Muscle layer of duodenum (tissue), 2 donors: ENCODE measurements at regions not wholly inside any gene's neighbourhood (a gene's known extent, or its start where the extent isn't known, plus 50 kb on each side); places are given as distances from the start of the nearest gene placed in this dataset.
"Not testable (repeated sequence)": the region's sequence is repeated elsewhere in the genome, so short reads cannot be mapped to it uniquely, and the experiment has no call there.

Source experiments
- H3K27ac ChIP-seq: one replicate; pipeline ENCODE4 v1.7.0; 2013; ENCODE audit warnings: mild to moderate bottlenecking, low read length
- H3K27me3 ChIP-seq: one replicate; pipeline ENCODE4 v1.7.0; 2013; ENCODE audit warnings: low read depth, mild to moderate bottlenecking, control low read depth, low read length
- H3K36me3 ChIP-seq, 2 donors: one replicate each; pipeline ENCODE4 v1.7.0; 2013; ENCODE audit warnings: low read length in 2 of 2, control low read depth in 1 of 2, mild to moderate bottlenecking in 1 of 2; ENCODE audit not compliant: insufficient read depth in 2 of 2, control insufficient read depth in 1 of 2
- H3K4me1 ChIP-seq, 2 donors: one replicate each; pipeline ENCODE4 v1.7.0; 2013; ENCODE audit warnings: low read length in 2 of 2, mild to moderate bottlenecking in 2 of 2, control low read depth in 1 of 2, moderate library complexity in 1 of 2; ENCODE audit not compliant: insufficient read depth in 2 of 2, control insufficient read depth in 1 of 2
- H3K4me3 ChIP-seq, 2 donors: one replicate each; pipeline ENCODE4 v1.7.0; 2013; ENCODE audit warnings: low read length in 2 of 2, low read depth in 1 of 2, mild to moderate bottlenecking in 1 of 2
- H3K9me3 ChIP-seq, 2 donors: one replicate each; pipeline ENCODE4 v1.7.0; 2013; ENCODE audit warnings: low read length in 2 of 2, control low read depth in 1 of 2, mild to moderate bottlenecking in 1 of 2; ENCODE audit not compliant: control insufficient read depth in 1 of 2
- donor health status: healthy.

- H3K27ac ChIP-seq, result no peak overlapping the region
Observed at GRCh38 chr9:24652181-24652580, 106.5 kb upstream of the IZUMO3 start.

DNA sequence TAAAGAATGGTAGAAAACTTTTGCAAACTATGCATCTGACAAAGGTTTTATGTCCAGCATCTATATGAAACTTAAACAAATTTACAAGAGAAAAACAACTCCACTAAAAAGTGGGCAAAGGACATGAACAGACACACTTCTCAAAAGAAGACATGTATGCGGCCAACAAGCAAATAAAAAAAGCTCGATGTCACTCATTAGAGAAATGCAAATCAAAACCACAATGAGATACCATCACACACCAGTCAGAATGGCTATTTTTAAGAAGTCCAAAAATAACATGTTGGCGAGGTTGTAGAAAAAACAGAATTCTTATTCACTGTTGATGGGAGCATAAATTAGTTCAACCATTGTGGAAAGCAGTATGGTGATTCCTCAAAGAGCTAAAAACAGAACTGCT lies 83.1 kb upstream of the IZUMO3 start:
- H3K4me1 ChIP-seq, H3K27me3 ChIP-seq, H3K4me3 ChIP-seq, H3K27ac ChIP-seq, H3K36me3 ChIP-seq, H3K9me3 ChIP-seq: not testable (repeated sequence)

More at GRCh38 chr9:24652181-24652580, 106.5 kb upstream of the IZUMO3 start:
- H3K4me3 ChIP-seq, result no peak overlapping the region
- no peaks in the 10 kb centered on the region for H3K36me3 ChIP-seq
- H3K9me3 ChIP-seq, result peaks cover 0 to 20% of the 10 kb centered on the region in 2 donors
- H3K27me3 ChIP-seq, result no peaks in the 10 kb centered on the region
- H3K4me1 ChIP-seq, result no peaks in the 10 kb centered on the region

GRCh38 chr9:24625097-24625496 lies 79.4 kb upstream of the IZUMO3 start:
- Histone ChIP-seq H3K27ac (no peak overlapping the region), H3K4me1 (no peaks in the 10 kb centered on the region), H3K9me3 (no peaks in the 10 kb centered on the region), H3K27me3 (no peaks in the 10 kb centered on the region), H3K4me3 (no peak overlapping the region), H3K36me3 (no peaks in the 10 kb centered on the region)

- no peaks in the 10 kb centered on the region for H3K9me3 ChIP-seq
- H3K36me3 ChIP-seq, result no peaks in the 10 kb centered on the region
- H3K27me3 ChIP-seq, result no peaks in the 10 kb centered on the region
- H3K27ac ChIP-seq, result no peak overlapping the region
- H3K4me3 ChIP-seq, result no peak overlapping the region
- no peaks in the 10 kb centered on the region for H3K4me1 ChIP-seq
Observed at GRCh38 chr9:24624481-24624880, 78.8 kb upstream of the IZUMO3 start.

GRCh38 chr9:24620741-24621140 lies 75.0 kb upstream of the IZUMO3 start:
- Histone ChIP-seq H3K27ac (no peak overlapping the region), H3K9me3 (no peaks in the 10 kb centered on the region), H3K36me3 (no peaks in the 10 kb centered on the region), H3K4me3 (no peak overlapping the region), H3K27me3 (no peaks in the 10 kb centered on the region), H3K4me1 (no peaks in the 10 kb centered on the region)

- no peaks in the 10 kb centered on the region for H3K9me3 ChIP-seq
- H3K36me3 ChIP-seq, result no peaks in the 10 kb centered on the region
- H3K27me3 ChIP-seq, result no peaks in the 10 kb centered on the region
- no peak overlapping the region for H3K4me3 ChIP-seq
- no peak overlapping the region for H3K27ac ChIP-seq
- H3K4me1 ChIP-seq, result no peaks in the 10 kb centered on the region
Observed at GRCh38 chr9:24616863-24617262, 71.2 kb upstream of the IZUMO3 start.

DNA sequence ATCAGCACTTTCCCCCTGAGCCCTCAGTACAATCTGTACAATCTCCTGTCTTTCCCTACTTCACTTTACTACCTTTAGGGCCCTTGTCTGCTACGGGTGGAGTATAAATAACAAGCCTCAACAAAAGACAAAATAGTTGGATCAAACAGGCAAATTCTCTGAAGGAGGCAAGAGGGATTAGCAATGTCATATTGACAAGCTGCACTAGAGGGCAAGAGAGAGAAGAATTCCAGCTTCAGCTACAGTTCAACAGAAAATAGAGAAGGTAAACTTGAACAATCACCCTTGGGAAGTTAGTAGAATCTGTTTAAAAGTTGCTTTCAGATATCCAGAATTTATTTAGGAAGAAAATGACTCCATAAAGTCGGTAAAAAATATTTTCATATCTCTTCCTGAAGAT lies 68.4 kb upstream of the IZUMO3 start:
- Histone ChIP-seq H3K27ac (no peak overlapping the region), H3K36me3 (no peaks in the 10 kb centered on the region), H3K27me3 (no peaks in the 10 kb centered on the region), H3K9me3 (no peaks in the 10 kb centered on the region), H3K4me1 (no peaks in the 10 kb centered on the region), H3K4me3 (no peak overlapping the region)

DNA sequence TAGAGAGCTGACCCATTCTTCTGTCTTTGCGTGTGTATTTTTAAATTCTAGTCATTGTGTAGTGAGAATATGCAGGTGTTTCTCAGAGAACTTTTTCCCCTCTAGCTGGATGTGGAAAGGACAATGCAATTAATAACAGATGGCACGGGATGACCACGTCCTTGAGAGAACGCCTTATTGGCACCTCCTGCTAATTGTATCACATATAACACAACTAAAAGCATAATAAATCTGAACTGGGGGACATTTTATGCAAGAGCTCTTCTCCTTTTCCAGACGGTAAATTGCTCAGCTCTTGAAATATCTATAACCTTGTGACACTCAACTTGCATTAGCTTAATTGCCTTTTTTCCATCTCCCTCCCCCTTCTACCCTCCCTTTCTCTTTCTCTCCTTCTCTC lies 62.9 kb upstream of the IZUMO3 start:
- Histone ChIP-seq H3K27me3 (no peaks in the 10 kb centered on the region), H3K27ac (no peak overlapping the region), H3K36me3 (no peaks in the 10 kb centered on the region), H3K4me1 (no peaks in the 10 kb centered on the region), H3K9me3 (no peaks in the 10 kb centered on the region), H3K4me3 (no peak overlapping the region)

DNA sequence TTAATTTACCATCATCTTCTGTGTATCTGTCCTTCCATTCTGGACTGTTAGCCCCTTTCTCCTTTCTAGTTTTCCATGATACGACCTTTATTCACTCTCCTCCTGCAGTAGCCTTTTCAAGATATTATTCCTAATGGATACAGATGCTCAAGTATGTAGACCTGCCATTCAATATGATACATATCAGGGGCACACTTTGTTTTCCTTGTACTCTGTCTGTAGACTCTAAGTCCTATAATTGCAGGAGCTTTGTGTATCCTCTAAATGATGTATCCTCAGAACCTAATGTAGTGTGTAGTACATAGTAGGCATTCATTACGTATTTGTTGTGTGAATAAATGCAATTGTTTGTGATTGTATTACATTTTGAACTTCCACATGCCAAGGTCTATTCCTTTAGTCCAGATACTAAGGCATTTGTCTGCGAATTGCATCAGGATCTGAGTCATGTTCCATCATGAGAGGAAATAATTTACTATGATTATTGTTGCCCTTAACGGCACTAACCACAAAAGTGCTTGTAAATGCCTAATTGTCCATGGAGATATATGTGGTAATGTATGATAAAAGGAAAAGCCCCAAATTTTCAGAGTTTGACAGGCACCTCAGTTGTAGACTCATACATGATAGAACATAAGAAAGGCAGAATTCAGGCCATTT lies 57.1 kb upstream of the IZUMO3 start:
- no peaks in the 10 kb centered on the region for H3K9me3 ChIP-seq
- H3K4me3 ChIP-seq, result no peak overlapping the region
- H3K36me3 ChIP-seq, result no peaks in the 10 kb centered on the region
- H3K4me1 ChIP-seq, result no peaks in the 10 kb centered on the region
- H3K27ac ChIP-seq, result no peak overlapping the region
- no peaks in the 10 kb centered on the region for H3K27me3 ChIP-seq
